AG08396 (cell line): ENCODE measurements at regions not wholly inside any gene's neighbourhood (a gene's known extent, or its start where the extent isn't known, plus 50 kb on each side); places are given as distances from the start of the nearest gene placed in this dataset.

ENCODE experiments used
- DNase-seq: peaks from one replicate; pipeline ENCODE4 v3.0.0; 2012; ENCODE audit warnings: low spot score, mixed read lengths

- DNase-seq = no peak
Measured at GRCh38 chr10:83880252-83880791, 259.0 kb upstream of the GHITM start.

- DNase-seq = no peak
Measured at GRCh38 chr10:83881661-83882060, 257.6 kb upstream of the GHITM start.

- no peak for DNase-seq
Measured at GRCh38 chr10:83886871-83887270, 252.4 kb upstream of the GHITM start.

GRCh38 chr10:83892737-83893136 lies 246.6 kb upstream of the GHITM start:
- no peak for DNase-seq

GRCh38 chr10:83896219-83896618 lies 243.1 kb upstream of the GHITM start:
- no peak for DNase-seq

- no peak for DNase-seq
Measured at GRCh38 chr10:83897626-83898025, 241.7 kb upstream of the GHITM start.

- no peak for DNase-seq
Measured at GRCh38 chr10:83908506-83908905, 230.8 kb upstream of the GHITM start.

- no peak for DNase-seq
Measured at GRCh38 chr10:83909001-83909400, 230.3 kb upstream of the GHITM start.

- no peak for DNase-seq
Measured at GRCh38 chr10:83915801-83916200, 223.5 kb upstream of the GHITM start.

- DNase-seq = no peak
Measured at GRCh38 chr10:83917537-83918506, 221.5 kb upstream of the GHITM start.

- no peak for DNase-seq
Measured at GRCh38 chr10:83919187-83919586, 220.1 kb upstream of the GHITM start.

- DNase-seq = no peak
Measured at GRCh38 chr10:83921984-83922860, 217.1 kb upstream of the GHITM start.

GRCh38 chr10:83925133-83925532 lies 214.2 kb upstream of the GHITM start:
- DNase-seq = no peak

GRCh38 chr10:83926606-83927005 lies 212.7 kb upstream of the GHITM start:
- DNase-seq = no peak

- DNase-seq = no peak
Measured at GRCh38 chr10:83927166-83927565, 212.1 kb upstream of the GHITM start.

GRCh38 chr10:83929399-83929798 lies 209.9 kb upstream of the GHITM start:
- no peak for DNase-seq

- DNase-seq = no peak
Measured at GRCh38 chr10:83931669-83932068, 207.6 kb upstream of the GHITM start.

GRCh38 chr10:83932245-83932644 lies 207.1 kb upstream of the GHITM start:
- no peak for DNase-seq

- DNase-seq = no peak
Measured at GRCh38 chr10:83934062-83934461, 205.2 kb upstream of the GHITM start.

- no peak for DNase-seq
Measured at GRCh38 chr10:83934641-83935338, 204.5 kb upstream of the GHITM start.

- DNase-seq = no peak
Measured at GRCh38 chr10:83935339-83935736, 204.0 kb upstream of the GHITM start.

- DNase-seq = no peak
Measured at GRCh38 chr10:83935911-83936310, 203.4 kb upstream of the GHITM start.
